ENCODE measurements at regions not wholly inside any gene's neighbourhood (a gene's known extent, or its start where the extent isn't known, plus 50 kb on each side); places are given as distances from the start of the nearest gene placed in this dataset.

GRCh38 chr11:112537026-112537425, 276.4 kb upstream of the PLET1 start:
- TF ChIP-seq CTCF (IDR thresholded peaks at IDR 0.05) (no peak), POLR2A (IDR thresholded peaks at IDR 0.05) (no peak), POLR2AphosphoS5 (IDR thresholded peaks at IDR 0.05) (no peak), EP300 (IDR thresholded peaks at IDR 0.05) (no peak)
